GM19452 (cell line): ENCODE measurements at regions not wholly inside any gene's neighbourhood (a gene's known extent, or its start where the extent isn't known, plus 50 kb on each side); places are given as distances from the start of the nearest gene placed in this dataset.

ENCODE experiments used
- ATAC-seq: cut with Tn5 transposase; IDR thresholded peaks from one replicate; pipeline ENCODE4 v1.9.1; 2021; ENCODE audit not compliant: unreplicated experiment

DNA sequence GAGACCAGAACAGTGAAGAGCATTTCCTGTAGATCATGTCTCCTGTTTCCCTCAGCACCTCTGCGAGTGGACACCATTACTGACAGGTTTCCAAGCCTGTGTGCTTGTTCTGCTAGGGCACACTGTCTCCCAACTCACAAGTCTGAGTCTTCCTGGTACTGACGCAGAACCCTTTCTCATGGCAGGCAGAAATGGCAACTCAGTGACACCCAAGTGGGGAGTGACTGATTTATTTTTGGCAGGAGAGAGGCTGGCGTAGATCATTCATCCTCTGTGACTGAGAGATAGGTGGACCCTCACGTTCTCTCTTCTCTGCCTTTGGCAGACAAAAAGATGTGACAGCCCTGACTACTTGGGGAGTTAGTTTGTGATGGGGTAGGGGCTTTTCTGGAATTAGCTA lies 183.4 kb downstream of the RFC3 start:
- ATAC-seq: no peak

DNA sequence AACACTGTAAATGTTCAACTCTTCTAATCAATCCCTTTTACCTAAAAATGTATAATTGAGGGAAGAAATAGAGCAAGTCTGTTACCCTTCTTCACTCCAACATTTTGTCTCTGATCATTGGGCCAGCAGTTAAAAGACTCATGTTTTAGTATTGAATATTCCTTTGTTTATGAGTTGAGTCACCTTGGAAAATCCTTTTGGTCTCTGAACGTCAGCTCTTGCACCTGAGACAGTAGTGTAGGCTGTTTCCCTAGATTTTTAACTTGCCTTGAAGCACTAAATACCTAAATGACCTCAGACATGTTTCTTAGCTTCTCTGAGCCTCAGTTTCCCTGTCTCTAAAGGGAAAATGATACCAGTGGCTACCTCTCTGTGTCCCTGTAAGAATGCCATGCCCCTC lies 184.2 kb downstream of the RFC3 start:
- no peak for ATAC-seq

DNA sequence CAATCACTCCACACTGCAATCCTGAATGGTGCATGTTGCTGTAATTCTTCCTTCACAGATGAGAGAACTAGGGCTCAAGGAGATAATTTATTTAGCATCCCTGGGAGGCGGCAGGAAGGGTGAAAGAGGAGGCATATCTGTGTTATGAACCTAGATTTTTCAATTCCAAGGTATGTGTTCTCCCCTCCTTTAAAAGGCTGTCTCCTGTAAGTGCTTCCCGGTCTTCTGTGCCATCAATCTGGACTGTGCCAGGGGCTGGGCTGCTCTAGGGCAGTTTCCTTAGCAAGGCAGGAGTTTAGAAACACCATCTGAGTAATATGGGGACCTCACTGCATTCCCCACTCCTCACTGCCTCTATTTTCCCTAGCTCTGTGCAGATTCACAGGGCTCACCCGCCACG lies 185.0 kb downstream of the RFC3 start:
- no peak for ATAC-seq

DNA sequence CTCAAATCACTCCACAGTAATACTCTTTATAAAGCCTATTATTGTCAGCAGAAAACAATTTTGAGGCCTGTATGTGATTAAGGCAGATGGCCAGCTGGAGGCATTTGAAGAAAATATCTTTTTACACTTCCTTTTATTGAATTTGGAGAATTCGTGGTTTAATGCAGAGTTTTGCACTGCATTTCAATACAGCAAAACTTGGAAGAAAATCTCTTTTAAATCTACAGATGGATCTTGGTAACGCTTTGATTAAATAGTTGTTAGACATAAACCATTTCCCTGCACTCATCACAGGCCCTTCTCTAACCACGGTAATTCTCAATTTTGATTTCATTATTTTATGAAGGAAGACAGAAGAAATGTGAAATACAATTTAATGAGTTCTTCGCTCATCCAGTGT lies 185.7 kb downstream of the RFC3 start:
- ATAC-seq: no peak

DNA sequence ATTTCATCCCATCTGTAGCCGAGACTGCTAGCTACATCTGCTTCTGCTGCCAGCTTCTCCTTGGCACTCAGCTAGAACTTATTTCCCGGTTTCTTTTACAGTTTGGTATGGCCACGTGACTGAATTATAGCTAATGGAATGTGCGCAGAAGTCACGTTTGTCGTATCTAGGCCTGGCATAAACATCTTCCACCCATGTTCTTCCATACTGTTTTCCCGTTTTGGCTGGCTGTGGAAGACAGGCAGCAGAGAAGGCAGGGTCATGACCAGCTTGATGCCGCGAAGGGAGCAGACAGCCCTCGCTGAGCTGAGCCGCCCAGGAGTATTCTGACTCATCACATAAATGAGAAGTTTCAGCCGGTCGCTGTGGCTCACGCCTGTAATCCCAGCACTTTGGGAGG lies 186.7 kb downstream of the RFC3 start:
- no peak for ATAC-seq

DNA sequence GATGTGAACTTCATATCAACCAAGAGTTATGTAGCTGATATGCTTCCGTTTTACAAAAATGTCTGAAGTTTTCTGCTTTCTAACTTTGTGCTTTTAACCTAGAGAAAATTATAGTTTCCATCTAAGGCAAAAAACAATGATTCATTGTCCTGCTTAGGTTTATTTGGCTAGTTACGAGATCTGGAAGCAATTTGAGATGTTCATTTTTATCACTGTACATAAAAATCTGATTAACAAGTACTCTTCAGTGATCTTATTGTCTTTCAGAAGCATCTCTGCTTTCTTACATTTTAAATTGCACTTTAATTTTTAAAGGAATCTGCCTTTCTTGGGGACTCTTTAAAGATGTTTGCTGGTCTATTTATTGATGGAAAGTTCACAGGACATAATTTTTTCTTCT lies 188.1 kb downstream of the RFC3 start:
- ATAC-seq: no peak

DNA sequence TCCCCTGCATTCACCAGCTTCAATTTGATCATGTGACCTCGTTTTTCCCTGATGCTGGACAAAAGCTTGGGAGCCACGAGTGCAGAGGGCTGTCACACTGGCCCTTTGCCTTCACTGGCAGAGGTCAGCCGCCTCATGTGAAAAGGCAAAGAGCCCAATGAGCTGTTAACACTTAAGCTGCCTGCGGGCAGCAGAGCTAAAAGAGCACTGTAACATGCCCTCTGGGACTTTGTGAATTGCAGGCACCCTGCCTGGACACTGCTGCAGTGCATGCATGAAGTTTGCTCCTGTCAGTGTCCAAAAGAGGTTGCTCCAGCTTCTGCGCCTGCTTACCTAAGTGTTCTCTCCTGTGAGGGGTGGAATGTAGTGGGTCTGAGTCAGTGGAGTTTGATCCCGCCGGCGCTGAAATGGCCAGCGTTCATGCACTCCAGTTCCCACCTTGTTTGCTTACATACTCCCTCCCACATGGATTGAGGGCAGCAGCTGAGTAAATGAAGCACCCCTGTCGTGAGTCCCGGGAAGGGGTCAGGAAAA lies 193.7 kb downstream of the RFC3 start:
- no peak for ATAC-seq

DNA sequence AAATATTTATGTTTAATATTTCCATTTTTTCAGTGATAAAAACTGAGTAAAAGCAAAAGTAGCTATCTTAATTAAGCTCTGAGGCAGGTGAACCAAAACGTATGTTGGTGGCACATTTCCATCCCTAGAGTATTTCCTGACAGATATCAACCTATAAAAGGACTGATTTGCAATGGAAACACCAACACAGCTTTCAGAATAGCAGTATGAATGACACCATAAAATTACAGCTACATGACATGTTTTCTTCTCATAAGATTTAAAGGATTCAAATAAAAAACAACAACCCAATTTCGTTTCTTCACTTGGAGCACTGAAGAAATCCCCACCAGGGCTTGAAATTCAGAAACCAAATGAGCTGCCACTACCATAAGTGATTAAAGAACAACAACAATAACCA lies 194.4 kb downstream of the RFC3 start:
- ATAC-seq: no peak

DNA sequence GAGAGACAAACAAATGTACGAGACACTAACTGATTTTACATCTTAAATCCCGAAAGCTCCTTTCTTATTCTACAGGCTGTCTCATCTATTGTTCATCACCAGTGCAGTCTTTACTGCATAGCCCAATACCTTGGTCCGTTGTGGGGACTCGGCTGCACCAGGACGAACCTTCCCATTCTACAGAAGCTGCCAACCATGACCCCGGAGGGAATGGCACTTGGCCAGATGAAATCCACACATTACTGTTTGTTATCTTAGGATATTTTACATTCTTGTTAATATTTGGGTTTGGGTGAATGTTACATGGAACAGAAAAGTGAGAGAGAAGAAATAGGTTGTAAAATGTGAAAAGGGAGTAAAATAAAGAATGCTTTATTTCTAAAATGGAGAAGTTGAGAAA lies 195.1 kb downstream of the RFC3 start:
- ATAC-seq: no peak

DNA sequence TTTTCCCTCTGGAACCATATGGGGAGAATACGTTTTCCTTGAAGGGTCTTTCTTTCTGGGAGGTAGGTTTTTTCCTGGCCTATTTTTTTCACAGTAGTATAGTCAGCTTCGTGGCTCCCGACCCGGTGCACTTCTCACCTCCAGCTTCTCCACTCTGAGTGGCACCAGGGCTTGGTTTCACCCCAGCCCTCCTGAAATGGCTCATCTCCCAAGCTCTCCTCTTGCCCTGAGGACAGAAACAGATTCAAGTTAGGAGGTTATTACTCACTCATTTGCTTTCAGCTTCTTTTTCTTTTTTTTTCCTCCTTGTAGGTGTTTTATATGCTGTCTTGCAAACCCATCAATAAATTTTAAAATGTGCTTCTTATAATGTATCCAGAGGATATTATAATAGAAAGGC lies 199.3 kb downstream of the RFC3 start:
- no peak for ATAC-seq

DNA sequence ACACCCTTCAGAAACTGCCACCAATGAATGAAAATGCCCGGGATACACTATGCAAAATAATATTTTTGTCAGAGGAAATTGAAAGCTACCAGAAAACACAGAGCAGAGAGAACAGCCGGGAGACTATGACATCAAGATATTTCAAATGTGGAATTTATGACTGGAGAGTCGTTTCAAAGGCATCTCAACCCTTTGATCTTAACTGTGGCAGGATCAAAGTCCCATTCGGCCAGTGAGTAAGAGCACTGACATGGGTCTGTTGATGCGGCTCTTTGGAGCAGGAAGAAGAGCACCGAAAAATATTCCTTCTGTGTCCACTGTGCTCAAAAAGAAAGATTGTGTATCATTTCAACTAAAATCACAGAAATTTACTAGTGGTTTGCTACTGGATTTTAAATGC lies 201.9 kb downstream of the RFC3 start:
- ATAC-seq: no peak

DNA sequence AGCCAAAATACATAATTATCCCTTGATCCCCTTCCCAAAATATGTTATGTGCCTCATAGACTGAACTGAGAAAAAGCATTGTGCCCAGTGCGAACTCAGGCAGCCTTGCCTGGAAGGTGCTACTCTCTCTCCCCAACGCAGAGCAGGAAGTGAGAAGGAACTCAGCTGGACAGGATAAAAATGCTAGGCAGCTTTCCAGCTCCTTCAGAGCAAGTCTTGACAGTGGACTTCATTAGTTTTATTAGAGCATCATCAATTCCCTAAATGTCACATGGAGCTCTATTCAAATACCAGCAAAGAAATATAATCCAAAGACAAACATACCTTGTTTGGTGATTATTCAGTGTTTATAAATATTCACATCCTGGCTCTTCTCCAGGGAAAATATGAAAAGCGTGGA lies 202.4 kb downstream of the RFC3 start:
- ATAC-seq: no peak

DNA sequence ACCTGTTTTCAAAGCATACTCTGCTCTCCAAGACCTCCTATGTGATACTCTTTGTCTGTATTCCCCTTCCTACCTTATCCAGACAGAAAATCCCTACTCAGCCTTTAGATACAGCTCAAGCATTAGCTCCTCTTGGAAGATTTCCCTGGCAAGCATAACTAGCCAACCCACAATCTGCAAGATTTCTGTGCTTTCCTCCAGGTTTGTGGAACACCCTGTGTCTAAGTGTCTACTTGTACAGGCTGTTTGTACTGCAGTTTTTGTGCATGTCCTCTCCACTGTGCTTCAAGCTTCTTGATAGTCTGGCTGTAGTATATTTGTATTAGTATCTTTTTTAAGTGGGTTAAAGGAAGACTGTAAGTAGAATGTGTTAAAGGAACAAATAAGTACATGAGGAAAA lies 203.7 kb downstream of the RFC3 start:
- ATAC-seq: no peak

DNA sequence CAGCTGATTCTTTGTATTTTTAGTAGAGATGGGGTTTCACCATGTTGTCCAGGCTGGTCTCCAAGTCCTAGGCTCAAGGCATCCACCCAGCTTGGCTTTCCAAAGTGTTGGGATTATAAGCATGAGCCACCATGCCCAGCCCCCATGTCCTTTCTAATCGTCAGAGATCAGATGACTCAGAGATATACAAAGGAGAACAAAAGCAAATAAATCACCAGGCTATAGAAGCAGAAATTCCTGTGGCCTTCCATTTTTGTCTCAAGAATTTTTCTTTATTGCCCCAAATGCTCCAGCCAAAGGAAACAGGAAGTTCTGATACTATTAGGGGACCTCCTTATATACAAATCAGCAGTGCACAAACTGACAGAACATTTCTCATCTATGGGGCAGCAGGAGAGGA lies 207.8 kb downstream of the RFC3 start:
- ATAC-seq: no peak

DNA sequence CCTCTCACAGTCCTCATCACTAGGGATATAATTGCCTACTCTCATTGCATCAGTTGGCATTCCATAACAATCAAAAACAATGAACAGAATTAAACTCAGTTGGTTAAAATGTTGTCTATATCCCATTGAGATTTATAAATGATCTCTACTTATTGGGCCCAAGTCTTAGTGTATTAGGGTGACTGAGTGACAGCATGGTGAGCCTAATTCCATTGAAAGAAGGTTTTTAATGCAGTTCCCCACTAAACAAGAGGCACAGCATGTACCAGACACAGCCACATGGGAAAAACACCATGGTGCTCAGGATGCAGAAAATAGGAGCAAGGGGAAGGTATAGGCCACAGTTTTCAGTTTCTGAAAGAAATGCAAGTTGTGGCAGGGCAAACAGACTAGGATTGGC lies 208.4 kb downstream of the RFC3 start:
- ATAC-seq: no peak

DNA sequence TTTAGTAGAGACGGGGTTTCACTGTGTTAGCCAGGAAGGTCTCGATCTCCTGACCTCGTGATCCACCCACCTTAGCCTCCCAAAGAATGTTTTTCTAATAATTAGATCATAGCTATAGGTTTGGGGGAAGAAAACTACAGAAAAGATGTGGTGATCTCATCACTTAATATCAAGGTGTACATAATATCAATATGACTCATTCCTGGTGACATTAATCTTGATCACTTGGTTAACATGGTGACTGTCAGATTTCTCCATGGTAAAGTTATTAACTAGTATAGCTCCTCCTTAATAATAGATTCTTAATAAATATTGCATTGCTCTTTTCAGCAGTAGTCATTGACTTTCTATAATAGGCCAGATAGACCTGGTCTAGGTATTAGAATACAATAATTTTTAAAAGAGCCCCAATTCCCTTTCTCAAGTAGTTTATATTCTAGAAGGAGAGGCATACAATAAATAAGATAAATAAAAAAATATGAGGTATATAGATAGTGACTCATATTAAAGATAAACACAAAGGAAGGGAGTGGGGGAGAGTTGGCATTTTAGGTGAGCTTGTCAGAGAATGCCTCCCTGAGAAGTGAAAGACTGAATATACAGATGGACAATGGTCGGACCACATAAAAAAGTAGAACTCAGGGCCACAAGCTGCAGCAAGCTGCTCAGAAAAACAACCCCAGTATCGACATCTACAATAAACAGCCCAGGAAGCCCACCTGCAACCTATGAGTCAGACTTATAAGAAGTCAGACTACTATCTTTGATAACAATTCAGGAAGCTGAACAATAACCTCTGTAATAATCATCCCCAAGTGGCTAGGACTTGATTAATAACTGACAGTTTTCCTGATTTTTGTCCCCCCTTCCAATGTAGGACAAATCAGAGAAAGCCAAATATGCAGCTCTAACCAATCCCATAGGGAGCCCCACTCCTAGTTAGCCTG lies 210.8 kb downstream of the RFC3 start:
- ATAC-seq: no peak

DNA sequence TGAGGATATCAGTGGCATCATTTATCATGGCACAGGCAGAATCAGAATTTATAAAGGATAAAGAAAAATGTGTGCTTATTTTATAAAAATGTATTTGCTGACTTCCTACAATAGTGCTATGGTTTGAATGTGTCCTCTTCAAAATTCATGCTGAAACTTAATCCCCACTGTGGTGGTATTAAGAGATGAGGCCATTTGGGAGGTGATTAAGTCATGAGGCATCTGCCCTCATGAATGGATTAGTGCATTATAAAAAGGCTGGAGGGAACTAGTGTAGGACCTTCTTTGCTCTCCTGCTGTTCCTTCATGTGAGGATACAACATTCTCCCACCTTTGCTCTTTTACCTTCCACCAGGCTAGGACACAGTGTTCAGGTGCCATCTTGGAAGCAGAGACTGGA lies 212.8 kb downstream of the RFC3 start:
- ATAC-seq: no peak

DNA sequence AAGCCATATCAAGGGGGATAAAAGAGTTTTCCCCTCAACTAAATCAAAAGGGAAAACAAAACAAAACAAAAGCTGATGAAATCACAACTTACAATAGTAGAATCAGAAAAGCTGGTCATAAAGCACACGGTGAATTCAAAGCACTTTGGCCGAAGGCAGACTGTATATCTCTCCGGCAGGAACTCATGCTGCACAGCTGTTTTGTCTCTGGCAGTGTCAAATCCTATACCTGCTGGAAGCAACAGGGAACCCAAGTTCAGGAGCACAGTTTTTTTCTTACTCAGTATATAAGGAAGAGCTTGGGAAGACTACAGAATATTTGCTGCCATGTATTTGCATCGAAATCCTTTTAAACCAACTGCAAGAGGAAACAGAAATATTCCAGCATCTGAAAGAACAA lies 213.7 kb downstream of the RFC3 start:
- no peak for ATAC-seq

DNA sequence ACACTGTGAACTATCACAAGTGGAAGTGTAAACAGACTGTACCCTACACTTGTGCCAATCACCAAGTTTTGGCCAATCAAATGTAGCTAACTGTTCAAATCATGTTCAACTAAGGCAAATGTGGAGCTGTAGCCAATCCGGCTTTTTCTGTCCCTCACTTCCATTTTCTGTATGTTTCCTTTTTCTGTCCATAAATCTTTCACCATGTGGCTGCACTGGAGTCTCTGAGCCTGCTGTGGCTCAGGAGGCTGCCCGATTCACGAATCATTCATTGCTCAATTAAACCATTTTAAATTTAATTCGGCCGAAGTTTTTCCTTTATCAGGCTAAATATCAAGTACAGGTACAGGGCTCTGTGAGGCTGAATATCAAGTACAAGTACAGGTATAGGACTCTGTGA lies 216.5 kb downstream of the RFC3 start:
- ATAC-seq: no peak

DNA sequence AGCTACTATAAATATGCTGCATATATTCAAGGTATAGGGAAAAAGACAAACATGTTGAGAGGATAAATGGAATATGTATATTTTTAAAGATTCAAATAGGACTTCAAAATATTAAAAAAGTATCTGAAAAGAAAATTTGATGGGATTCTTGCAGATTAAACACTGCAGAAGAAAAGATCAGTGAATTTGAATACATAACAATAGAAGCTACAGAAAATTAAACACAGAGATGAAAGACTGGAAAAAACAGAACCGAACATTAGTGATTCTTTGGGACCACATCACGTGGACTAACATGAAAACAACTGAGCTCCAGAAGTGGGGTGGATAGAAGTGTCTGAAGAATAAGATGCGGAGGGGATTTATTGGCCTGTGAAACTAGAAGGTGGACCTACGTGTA lies 217.2 kb downstream of the RFC3 start:
- no peak for ATAC-seq

DNA sequence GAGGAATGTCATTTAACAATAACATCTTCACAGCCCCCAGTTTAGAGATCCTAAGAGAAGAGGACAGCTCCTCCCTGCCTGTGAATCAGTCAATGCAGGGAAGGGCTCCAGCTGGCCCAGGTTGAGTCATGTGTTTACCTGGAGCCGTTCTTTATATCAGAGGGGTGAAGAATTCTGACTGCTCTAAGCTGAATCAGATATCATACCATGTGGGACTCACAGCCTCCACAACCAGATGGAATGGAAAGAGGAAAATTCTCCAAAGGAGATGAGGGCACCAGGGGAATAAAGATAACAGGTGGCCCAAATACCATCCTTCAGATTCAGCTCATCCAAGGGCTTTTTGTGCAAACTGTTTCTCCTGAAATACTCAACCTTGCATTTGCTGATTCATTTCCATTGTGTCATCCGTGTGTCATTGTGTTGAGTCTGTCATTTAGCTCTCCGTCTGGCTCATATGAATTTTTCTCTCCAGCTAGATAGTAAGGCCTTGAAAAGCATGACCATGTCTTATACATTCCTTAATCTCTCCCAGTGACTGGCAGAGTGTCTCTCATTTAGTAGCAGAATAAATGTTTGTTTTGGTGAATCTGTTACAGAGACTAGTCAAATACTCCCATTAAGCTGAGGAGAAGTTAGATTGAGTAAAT lies 217.9 kb downstream of the RFC3 start:
- no peak for ATAC-seq
